Uterus (tissue), 2 donors: ENCODE measurements at regions not wholly inside any gene's neighbourhood (a gene's known extent, or its start where the extent isn't known, plus 50 kb on each side); places are given as distances from the start of the nearest gene placed in this dataset.

ENCODE experiments used
- CTCF ChIP-seq, 4 experiments: fragments of 200-600 bp in 2 of 4; fragments of 450-650 bp in 2 of 4; sonication (generic) in 2 of 4; IDR thresholded peaks; one replicate each; pipeline ENCODE4 v1.5.1; 2016 to 2019; ENCODE audit warnings: antibody characterized with exemption in 4 of 4, mild to moderate bottlenecking in 2 of 4, moderate library complexity in 1 of 4
- POLR2A ChIP-seq, 2 donors: fragments of 450-650 bp; IDR thresholded peaks; one replicate each; pipeline ENCODE4 v1.6.1; 2016; ENCODE audit warnings: antibody characterized with exemption in 2 of 2, mild to moderate bottlenecking in 1 of 2, moderate library complexity in 1 of 2

- TF ChIP-seq CTCF (IDR thresholded peaks at IDR 0.05) (no peak), POLR2A (IDR thresholded peaks at IDR 0.05) (no peak)
Observed at GRCh38 chr16:55035029-55035428, 104.4 kb downstream of the IRX5 start.
